Brain microvascular endothelial cell (primary cell): ENCODE measurements at regions not wholly inside any gene's neighbourhood (a gene's known extent, or its start where the extent isn't known, plus 50 kb on each side); places are given as distances from the start of the nearest gene placed in this dataset.
A peak's percentile ranks its signal among the peaks of the same experiment; 100 is the strongest.

ENCODE experiments used
- DNase-seq: peaks from one replicate; pipeline ENCODE4 v3.0.0-alpha.2; 2020
- H3K27ac ChIP-seq: fragments of 250-450 bp; sonication (Bioruptor Pico); 2 replicates; pipeline ENCODE4 v1.5.1; 2020; ENCODE audit warnings: mild to moderate bottlenecking, moderate library complexity
- H3K27me3 ChIP-seq: fragments of 250-450 bp; sonication (Bioruptor Pico); replicated peaks from 2 replicates; pipeline ENCODE4 v1.5.1; 2020; ENCODE audit warnings: mild to moderate bottlenecking
- H3K36me3 ChIP-seq: fragments of 250-450 bp; sonication (Bioruptor Pico); replicated peaks from 2 replicates; pipeline ENCODE4 v1.5.1; 2020; ENCODE audit warnings: mild to moderate bottlenecking
- H3K4me3 ChIP-seq: 2 replicates; pipeline ENCODE4 v1.5.1; 2011; ENCODE audit warnings: low read depth, mild to moderate bottlenecking, control low read depth, low read length, moderate library complexity
- in situ Hi-C: cut with HindIII; loops from 2 replicates; pipeline ENCODE4 v1.10.0; 2017; ENCODE audit warnings: low sequenced_read_pairs, low pct_ligation_motif_present
- TF ChIP-seq, protein P1 (sequence below): IDR thresholded peaks from 2 replicates; pipeline ENCODE4 v1.5.1; 2011; ENCODE audit warnings: low read depth, mild to moderate bottlenecking, moderate library complexity, low read length, control low read depth, inconsistent platforms; ENCODE audit errors: missing control alignments

DNA sequence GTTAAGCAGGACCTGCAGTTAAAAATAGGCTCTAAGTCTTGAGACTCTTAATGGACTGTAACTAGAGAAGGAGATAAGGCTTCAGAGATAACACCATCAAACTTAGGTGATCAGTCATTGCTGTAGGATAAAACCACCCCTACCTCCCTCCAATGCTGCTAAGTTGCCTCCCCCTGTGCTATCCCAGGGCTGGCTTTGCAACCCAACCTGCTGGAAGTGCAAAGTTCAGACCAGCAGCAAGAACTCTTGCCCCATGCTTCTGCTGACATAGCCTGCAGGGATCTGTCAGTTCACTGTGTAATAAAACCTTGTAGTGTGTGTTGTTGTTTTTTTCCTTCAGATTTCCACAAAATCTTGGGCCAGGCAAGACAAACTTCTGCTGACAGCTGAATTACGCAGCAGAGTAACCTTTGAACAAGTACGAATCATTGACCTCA lies 57.4 kb upstream of the EPB41L3 start:
- Histone ChIP-seq H3K27ac (no peak overlapping the region), H3K27me3 (no peaks in the 10 kb centered on the region), H3K36me3 (no peaks in the 10 kb centered on the region), H3K4me3 (no peak overlapping the region)
- DNase-seq: no peak
- in situ Hi-C loops: no loop called here
- TF ChIP-seq, protein P1, sequence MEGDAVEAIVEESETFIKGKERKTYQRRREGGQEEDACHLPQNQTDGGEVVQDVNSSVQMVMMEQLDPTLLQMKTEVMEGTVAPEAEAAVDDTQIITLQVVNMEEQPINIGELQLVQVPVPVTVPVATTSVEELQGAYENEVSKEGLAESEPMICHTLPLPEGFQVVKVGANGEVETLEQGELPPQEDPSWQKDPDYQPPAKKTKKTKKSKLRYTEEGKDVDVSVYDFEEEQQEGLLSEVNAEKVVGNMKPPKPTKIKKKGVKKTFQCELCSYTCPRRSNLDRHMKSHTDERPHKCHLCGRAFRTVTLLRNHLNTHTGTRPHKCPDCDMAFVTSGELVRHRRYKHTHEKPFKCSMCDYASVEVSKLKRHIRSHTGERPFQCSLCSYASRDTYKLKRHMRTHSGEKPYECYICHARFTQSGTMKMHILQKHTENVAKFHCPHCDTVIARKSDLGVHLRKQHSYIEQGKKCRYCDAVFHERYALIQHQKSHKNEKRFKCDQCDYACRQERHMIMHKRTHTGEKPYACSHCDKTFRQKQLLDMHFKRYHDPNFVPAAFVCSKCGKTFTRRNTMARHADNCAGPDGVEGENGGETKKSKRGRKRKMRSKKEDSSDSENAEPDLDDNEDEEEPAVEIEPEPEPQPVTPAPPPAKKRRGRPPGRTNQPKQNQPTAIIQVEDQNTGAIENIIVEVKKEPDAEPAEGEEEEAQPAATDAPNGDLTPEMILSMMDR: no peak

DNA sequence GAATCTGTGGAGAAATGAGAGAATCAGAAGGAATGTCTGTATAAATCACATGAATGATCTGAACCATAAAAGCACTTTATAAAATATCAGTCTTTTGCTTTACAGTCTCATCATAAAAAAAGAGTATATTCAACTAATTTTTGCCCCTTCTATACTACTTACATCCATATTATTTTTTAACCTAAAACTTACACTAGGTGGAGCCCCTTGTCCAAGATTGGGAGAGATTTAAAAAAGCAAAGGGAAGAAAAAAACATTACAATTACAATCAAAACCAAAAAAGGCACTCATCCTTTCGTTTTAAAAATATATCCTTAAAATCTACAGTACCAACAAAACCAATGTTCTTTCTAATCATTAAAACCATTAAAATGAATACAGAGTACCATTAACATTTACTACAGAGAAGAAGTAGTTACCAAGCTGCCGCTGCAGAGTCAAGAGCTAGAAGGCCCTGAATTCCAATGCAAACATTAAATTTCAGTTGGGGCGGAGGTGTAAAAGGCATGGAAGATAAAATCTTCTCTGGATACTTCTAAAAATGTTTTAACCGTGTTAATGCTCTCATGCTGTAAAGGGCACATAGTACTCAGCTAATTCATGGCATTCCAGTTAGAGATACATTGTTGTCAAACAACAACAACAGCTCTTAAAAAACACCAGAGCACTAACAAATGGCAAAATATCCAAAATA lies 56.7 kb upstream of the EPB41L3 start:
- DNase-seq: no peak
- no peaks in the 10 kb centered on the region for H3K36me3 ChIP-seq
- in situ Hi-C loops: no loop called here
- H3K27me3 ChIP-seq: no peaks in the 10 kb centered on the region
- TF ChIP-seq, protein P1: peak; percentile 28
- no peak overlapping the region for H3K4me3 ChIP-seq
- H3K27ac ChIP-seq: no peak overlapping the region

DNA sequence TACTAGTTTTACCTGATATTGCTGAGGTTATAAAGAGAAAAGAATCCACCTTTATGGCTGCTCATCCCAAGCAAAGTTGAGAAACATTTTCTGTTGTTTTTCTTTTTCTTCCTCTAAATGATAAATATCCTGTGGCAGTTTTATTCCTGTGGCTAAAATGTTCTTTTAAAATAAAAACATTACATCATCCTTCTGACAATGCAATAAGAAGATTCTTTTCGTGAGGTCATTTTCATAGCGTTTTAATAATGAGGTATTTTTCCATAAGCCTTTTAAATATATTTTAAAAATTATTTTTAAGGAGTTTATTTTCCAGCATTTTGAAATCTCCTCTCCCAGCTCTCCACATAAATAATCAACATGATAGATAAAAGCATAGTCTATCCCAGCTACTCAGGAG lies 52.8 kb upstream of the EPB41L3 start:
- Histone ChIP-seq H3K27me3 (no peaks in the 10 kb centered on the region), H3K4me3 (no peak overlapping the region), H3K27ac (no peak overlapping the region), H3K36me3 (no peaks in the 10 kb centered on the region)
- TF ChIP-seq, protein P1: no peak
- in situ Hi-C loops: no loop called here
- DNase-seq: no peak
